ENCODE measurements at regions not wholly inside any gene's neighbourhood (a gene's known extent, or its start where the extent isn't known, plus 50 kb on each side); places are given as distances from the start of the nearest gene placed in this dataset.

DNA sequence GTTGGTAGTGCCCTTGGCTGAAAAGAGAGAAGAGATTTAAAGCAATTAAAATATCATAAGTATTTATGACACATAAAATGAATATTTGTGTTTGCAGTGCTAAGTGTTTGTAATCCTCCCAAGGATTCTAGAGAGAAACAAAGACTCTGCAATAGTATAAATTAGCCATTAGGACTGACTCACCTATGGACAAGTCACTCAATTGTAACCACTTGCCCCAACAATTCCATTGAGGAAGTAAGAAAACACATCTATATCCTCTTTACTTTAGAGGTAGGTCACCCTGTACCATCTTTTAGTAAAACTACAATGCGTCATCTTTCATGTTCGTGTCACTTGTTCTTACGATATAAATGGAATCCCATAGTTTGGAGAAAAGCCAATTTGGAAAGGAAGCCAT is 85.7 kb upstream of the INHBA start (continued):
- TF ChIP-seq GLIS3 (CRISPR knock-in tag; IDR thresholded peaks at IDR 0.05), result no peak

DNA sequence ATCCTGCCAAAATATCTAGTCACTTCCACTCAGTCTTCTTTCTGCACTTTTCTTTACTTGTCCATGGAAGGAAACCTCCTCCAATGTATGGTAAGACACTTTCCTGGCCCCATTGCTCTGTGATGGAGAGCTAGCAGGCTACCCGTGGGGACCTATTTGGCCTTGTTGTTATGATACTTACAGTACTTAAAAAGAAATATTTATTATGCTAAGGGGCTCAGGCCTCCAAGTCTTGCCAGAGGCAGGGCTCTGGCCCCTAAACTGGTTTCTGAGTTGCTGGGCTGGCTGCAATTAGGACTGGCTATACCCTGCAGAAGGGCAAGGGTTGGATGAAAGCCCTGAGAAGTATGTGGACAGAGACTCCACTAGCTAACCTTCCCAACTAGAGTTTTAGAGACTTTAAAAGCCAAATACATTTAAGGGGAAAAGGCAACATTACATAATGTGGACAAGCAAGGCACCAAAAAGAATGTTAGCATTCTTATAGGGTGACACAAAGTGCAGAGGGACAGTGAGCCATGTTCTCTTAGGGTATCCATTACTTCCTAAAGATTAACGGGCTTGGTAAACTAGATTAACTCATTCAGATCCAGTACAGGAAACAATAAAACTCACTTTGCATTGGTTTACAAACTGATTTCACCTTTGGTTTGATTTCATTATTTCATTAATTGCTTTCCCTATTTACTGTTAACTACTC is 84.9 kb upstream of the INHBA start:
- ATAC-seq, result no peak; the same call in 2 of the 3 replicates
- TF ChIP-seq ZFP3 (CRISPR knock-in tag; IDR thresholded peaks at IDR 0.05), result no peak
- no peak for TF ChIP-seq ZNF565 (CRISPR knock-in tag; conservative IDR thresholded peaks at IDR 0.05; ENCODE audit: low read depth)
- TF ChIP-seq, protein P1, sequence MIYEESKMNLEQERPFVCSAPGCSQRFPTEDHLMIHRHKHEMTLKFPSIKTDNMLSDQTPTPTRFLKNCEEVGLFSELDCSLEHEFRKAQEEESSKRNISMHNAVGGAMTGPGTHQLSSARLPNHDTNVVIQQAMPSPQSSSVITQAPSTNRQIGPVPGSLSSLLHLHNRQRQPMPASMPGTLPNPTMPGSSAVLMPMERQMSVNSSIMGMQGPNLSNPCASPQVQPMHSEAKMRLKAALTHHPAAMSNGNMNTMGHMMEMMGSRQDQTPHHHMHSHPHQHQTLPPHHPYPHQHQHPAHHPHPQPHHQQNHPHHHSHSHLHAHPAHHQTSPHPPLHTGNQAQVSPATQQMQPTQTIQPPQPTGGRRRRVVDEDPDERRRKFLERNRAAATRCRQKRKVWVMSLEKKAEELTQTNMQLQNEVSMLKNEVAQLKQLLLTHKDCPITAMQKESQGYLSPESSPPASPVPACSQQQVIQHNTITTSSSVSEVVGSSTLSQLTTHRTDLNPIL (CRISPR knock-in tag; IDR thresholded peaks at IDR 0.05; ENCODE audit: low read depth), result no peak
- TF ChIP-seq, protein P2, sequence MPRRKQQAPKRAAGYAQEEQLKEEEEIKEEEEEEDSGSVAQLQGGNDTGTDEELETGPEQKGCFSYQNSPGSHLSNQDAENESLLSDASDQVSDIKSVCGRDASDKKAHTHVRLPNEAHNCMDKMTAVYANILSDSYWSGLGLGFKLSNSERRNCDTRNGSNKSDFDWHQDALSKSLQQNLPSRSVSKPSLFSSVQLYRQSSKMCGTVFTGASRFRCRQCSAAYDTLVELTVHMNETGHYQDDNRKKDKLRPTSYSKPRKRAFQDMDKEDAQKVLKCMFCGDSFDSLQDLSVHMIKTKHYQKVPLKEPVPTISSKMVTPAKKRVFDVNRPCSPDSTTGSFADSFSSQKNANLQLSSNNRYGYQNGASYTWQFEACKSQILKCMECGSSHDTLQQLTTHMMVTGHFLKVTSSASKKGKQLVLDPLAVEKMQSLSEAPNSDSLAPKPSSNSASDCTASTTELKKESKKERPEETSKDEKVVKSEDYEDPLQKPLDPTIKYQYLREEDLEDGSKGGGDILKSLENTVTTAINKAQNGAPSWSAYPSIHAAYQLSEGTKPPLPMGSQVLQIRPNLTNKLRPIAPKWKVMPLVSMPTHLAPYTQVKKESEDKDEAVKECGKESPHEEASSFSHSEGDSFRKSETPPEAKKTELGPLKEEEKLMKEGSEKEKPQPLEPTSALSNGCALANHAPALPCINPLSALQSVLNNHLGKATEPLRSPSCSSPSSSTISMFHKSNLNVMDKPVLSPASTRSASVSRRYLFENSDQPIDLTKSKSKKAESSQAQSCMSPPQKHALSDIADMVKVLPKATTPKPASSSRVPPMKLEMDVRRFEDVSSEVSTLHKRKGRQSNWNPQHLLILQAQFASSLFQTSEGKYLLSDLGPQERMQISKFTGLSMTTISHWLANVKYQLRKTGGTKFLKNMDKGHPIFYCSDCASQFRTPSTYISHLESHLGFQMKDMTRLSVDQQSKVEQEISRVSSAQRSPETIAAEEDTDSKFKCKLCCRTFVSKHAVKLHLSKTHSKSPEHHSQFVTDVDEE (CRISPR knock-in tag; IDR thresholded peaks at IDR 0.05), result no peak
- no peak for TF ChIP-seq CSDC2 (CRISPR knock-in tag; IDR thresholded peaks at IDR 0.05)
- TF ChIP-seq ESRRG (CRISPR knock-in tag; IDR thresholded peaks at IDR 0.05), result no peak
- TF ChIP-seq ZNF8 (CRISPR knock-in tag; IDR thresholded peaks at IDR 0.05), result no peak
- TF ChIP-seq TOX (CRISPR knock-in tag; IDR thresholded peaks at IDR 0.05; ENCODE audit: borderline replicate concordance), result no peak
- no peak for TF ChIP-seq ISL1 (CRISPR knock-in tag; IDR thresholded peaks at IDR 0.05)
- no peak for TF ChIP-seq ARNTL (CRISPR knock-in tag; IDR thresholded peaks at IDR 0.05; ENCODE audit: borderline replicate concordance, low read depth)
- no peak for TF ChIP-seq BACH2 (CRISPR knock-in tag; IDR thresholded peaks at IDR 0.05; ENCODE audit: borderline replicate concordance)
- TF ChIP-seq ZC3H10 (CRISPR knock-in tag; IDR thresholded peaks at IDR 0.05), result no peak
- no peak for TF ChIP-seq GLIS3 (CRISPR knock-in tag; IDR thresholded peaks at IDR 0.05)
- no peak for TF ChIP-seq RARB (CRISPR knock-in tag; IDR thresholded peaks at IDR 0.05)
- no peak for TF ChIP-seq TCF4 (CRISPR knock-in tag; IDR thresholded peaks at IDR 0.05; ENCODE audit: borderline replicate concordance)
- TF ChIP-seq PPARA (CRISPR knock-in tag; IDR thresholded peaks at IDR 0.05; ENCODE audit: borderline replicate concordance), result no peak
- no peak for TF ChIP-seq ZNF70 (CRISPR knock-in tag; IDR thresholded peaks at IDR 0.05)
- TF ChIP-seq OSR1 (CRISPR knock-in tag; IDR thresholded peaks at IDR 0.05), result no peak
- TF ChIP-seq, protein P3, sequence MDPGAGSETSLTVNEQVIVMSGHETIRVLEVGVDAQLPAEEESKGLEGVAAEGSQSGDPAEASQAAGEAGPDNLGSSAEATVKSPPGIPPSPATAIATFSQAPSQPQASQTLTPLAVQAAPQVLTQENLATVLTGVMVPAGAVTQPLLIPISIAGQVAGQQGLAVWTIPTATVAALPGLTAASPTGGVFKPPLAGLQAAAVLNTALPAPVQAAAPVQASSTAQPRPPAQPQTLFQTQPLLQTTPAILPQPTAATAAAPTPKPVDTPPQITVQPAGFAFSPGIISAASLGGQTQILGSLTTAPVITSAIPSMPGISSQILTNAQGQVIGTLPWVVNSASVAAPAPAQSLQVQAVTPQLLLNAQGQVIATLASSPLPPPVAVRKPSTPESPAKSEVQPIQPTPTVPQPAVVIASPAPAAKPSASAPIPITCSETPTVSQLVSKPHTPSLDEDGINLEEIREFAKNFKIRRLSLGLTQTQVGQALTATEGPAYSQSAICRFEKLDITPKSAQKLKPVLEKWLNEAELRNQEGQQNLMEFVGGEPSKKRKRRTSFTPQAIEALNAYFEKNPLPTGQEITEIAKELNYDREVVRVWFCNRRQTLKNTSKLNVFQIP (CRISPR knock-in tag; IDR thresholded peaks at IDR 0.05; ENCODE audit: borderline replicate concordance, low read depth), result no peak
- TF ChIP-seq, protein P4, sequence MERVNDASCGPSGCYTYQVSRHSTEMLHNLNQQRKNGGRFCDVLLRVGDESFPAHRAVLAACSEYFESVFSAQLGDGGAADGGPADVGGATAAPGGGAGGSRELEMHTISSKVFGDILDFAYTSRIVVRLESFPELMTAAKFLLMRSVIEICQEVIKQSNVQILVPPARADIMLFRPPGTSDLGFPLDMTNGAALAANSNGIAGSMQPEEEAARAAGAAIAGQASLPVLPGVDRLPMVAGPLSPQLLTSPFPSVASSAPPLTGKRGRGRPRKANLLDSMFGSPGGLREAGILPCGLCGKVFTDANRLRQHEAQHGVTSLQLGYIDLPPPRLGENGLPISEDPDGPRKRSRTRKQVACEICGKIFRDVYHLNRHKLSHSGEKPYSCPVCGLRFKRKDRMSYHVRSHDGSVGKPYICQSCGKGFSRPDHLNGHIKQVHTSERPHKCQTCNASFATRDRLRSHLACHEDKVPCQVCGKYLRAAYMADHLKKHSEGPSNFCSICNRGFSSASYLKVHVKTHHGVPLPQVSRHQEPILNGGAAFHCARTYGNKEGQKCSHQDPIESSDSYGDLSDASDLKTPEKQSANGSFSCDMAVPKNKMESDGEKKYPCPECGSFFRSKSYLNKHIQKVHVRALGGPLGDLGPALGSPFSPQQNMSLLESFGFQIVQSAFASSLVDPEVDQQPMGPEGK (CRISPR knock-in tag; IDR thresholded peaks at IDR 0.05; ENCODE audit: borderline replicate concordance), result no peak

DNA sequence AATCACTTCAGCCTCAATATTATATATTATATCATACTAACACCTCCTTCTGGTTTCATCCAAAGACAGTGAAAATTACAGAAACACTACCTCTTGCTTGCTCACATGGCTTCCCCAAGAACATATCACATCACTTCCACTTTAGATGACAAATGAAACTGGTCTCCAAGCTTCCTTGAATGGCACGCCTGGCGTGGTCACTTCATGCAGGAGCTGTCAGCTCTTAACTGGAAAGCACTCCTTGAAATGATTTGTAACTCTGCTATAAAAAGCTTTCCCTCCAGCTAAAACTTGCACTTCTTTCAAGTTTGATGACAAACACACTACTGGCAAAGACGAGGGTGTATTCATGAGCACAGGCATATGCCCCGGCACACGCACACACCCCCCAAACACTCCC is 84.1 kb upstream of the INHBA start:
- ATAC-seq, result no peak
- TF ChIP-seq TCF4 (CRISPR knock-in tag; IDR thresholded peaks at IDR 0.05; ENCODE audit: borderline replicate concordance) (no peak), ESRRG (CRISPR knock-in tag; IDR thresholded peaks at IDR 0.05) (no peak), RARB (CRISPR knock-in tag; IDR thresholded peaks at IDR 0.05) (no peak), ZNF70 (CRISPR knock-in tag; IDR thresholded peaks at IDR 0.05) (no peak), OSR1 (CRISPR knock-in tag; IDR thresholded peaks at IDR 0.05) (no peak), TOX (CRISPR knock-in tag; IDR thresholded peaks at IDR 0.05; ENCODE audit: borderline replicate concordance) (no peak), CSDC2 (CRISPR knock-in tag; IDR thresholded peaks at IDR 0.05) (no peak), ISL1 (CRISPR knock-in tag; IDR thresholded peaks at IDR 0.05) (no peak), SNAI2 (CRISPR knock-in tag; IDR thresholded peaks at IDR 0.05) (no peak), ZC3H10 (CRISPR knock-in tag; IDR thresholded peaks at IDR 0.05) (no peak), ZNF565 (CRISPR knock-in tag; conservative IDR thresholded peaks at IDR 0.05; ENCODE audit: low read depth) (no peak)
- TF ChIP-seq, protein P2 (CRISPR knock-in tag; IDR thresholded peaks at IDR 0.05), result no peak
- TF ChIP-seq, protein P1 (CRISPR knock-in tag; IDR thresholded peaks at IDR 0.05; ENCODE audit: low read depth), result no peak
- TF ChIP-seq, protein P5, sequence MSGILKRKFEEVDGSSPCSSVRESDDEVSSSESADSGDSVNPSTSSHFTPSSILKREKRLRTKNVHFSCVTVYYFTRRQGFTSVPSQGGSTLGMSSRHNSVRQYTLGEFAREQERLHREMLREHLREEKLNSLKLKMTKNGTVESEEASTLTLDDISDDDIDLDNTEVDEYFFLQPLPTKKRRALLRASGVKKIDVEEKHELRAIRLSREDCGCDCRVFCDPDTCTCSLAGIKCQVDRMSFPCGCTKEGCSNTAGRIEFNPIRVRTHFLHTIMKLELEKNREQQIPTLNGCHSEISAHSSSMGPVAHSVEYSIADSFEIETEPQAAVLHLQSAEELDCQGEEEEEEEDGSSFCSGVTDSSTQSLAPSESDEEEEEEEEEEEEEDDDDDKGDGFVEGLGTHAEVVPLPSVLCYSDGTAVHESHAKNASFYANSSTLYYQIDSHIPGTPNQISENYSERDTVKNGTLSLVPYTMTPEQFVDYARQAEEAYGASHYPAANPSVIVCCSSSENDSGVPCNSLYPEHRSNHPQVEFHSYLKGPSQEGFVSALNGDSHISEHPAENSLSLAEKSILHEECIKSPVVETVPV (CRISPR knock-in tag; IDR thresholded peaks at IDR 0.05), result no peak

Measured in SK-N-SH treated with all-trans-retinoic acid at 6 μM for 48 hours (cell line).